Lung (tissue), 11 donors: ENCODE measurements at regions not wholly inside any gene's neighbourhood (a gene's known extent, or its start where the extent isn't known, plus 50 kb on each side); places are given as distances from the start of the nearest gene placed in this dataset.

Source experiments
- ATAC-seq: fragments of 200-7000 bp; cut with Tn5 transposase; one replicate; pipeline ENCODE4 v1.9.1; 2020; ENCODE audit warnings: moderate number of reproducible peaks; ENCODE audit not compliant: insufficient read depth, low FRiP score
- DNase-seq, 3 donors: peaks; one replicate each; pipeline ENCODE4 v3.0.0-alpha.2; 2013 to 2017
- H3K27ac ChIP-seq, 2 donors: one replicate each; pipeline ENCODE4 v1.5.1; 2013; ENCODE audit warnings: mild to moderate bottlenecking in 2 of 2, moderate library complexity in 2 of 2, control low read depth in 1 of 2, inconsistent platforms in 1 of 2, low read depth in 1 of 2, low read length in 1 of 2
- H3K27me3 ChIP-seq, 3 donors: one replicate each; pipeline ENCODE4 v1.5.1; 2013; ENCODE audit warnings: low read length in 2 of 3; ENCODE audit not compliant: control insufficient read depth in 3 of 3, insufficient read depth in 3 of 3
- H3K36me3 ChIP-seq, 4 donors: one replicate each; pipeline ENCODE4 v1.5.1; 2013; ENCODE audit warnings: low read length in 4 of 4, mild to moderate bottlenecking in 1 of 4, moderate library complexity in 1 of 4; ENCODE audit not compliant: control insufficient read depth in 4 of 4, insufficient read depth in 4 of 4
- H3K4me1 ChIP-seq, 5 donors: one replicate each; pipeline ENCODE4 v1.5.1; 2013; ENCODE audit warnings: low read length in 5 of 5, mild to moderate bottlenecking in 2 of 5, moderate library complexity in 1 of 5; ENCODE audit not compliant: control insufficient read depth in 5 of 5, insufficient read depth in 5 of 5
- H3K4me3 ChIP-seq: one replicate; pipeline ENCODE4 v1.5.1; 2013; ENCODE audit warnings: mild to moderate bottlenecking, control low read depth, moderate library complexity
- H3K9ac ChIP-seq, 2 donors: one replicate each; pipeline ENCODE4 v1.5.1; 2013; ENCODE audit warnings: low read length in 2 of 2, control low read depth in 1 of 2; ENCODE audit not compliant: insufficient read depth in 1 of 2
- H3K9me3 ChIP-seq, 4 donors: one replicate each; pipeline ENCODE4 v1.5.1; 2013; ENCODE audit warnings: low read length in 3 of 4, mild to moderate bottlenecking in 1 of 4, moderate library complexity in 1 of 4; ENCODE audit not compliant: control insufficient read depth in 4 of 4, insufficient read depth in 3 of 4
- WGBS, 2 donors: extraction: QIAGEN DNeasy Blood & Tissue Kit; methylation state at CpG; one replicate each; pipeline ENCODE4 v1.1.7; 2013; 5-methylcytosine and 5-hydroxymethylcytosine counted together
- TF ChIP-seq, protein P1 (sequence below): IDR thresholded peaks from 2 replicates; pipeline ENCODE4 v1.5.1; 2012; ENCODE audit warnings: mild to moderate bottlenecking; ENCODE audit errors: control extremely low read depth, extremely low read depth
- donor health status: control.
- donor health status: control.
- donor health status: Bipolar disorder and iron deficiency.
- donor health status: healthy.
- donor health status: DM: yes; HTN: yes; CAD: no.

GRCh38 chr14:94685681-94686485 lies 73.7 kb downstream of the SERPINA3 start:
- H3K27me3 ChIP-seq = no peaks in the 10 kb centered on the region
- ATAC-seq = no peak

DNA sequence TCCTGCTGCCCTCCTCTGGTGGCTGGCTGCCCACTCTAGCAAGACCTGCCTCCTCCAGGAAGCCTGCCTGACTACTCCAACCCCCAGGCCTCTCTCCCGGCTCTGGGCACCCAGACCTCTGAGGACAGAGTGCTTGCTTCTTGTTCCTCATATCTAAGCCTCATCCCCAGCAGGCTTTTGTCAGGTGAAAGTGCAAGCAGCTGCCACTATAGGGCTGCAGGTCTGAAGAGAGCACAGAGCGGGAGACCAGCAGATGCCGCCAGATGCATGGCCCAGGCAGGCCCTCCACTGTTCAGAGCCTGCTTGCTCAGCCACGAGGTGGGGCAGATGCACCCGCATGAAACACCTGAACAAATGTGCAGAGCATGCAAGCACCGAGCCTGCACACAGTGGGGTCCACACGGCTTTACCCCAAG lies 73.0 kb downstream of the SERPINA3 start:
- H3K27me3 ChIP-seq = no peaks in the 10 kb centered on the region
- no peak overlapping the region for H3K27ac ChIP-seq
- 77 to 81% methylated on average over 7 of the region's 7 CpGs for WGBS, 2 donors
- H3K9ac ChIP-seq = no peak overlapping the region
- H3K9me3 ChIP-seq = no peaks in the 10 kb centered on the region
- TF ChIP-seq, protein P1, sequence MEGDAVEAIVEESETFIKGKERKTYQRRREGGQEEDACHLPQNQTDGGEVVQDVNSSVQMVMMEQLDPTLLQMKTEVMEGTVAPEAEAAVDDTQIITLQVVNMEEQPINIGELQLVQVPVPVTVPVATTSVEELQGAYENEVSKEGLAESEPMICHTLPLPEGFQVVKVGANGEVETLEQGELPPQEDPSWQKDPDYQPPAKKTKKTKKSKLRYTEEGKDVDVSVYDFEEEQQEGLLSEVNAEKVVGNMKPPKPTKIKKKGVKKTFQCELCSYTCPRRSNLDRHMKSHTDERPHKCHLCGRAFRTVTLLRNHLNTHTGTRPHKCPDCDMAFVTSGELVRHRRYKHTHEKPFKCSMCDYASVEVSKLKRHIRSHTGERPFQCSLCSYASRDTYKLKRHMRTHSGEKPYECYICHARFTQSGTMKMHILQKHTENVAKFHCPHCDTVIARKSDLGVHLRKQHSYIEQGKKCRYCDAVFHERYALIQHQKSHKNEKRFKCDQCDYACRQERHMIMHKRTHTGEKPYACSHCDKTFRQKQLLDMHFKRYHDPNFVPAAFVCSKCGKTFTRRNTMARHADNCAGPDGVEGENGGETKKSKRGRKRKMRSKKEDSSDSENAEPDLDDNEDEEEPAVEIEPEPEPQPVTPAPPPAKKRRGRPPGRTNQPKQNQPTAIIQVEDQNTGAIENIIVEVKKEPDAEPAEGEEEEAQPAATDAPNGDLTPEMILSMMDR = no peak
- no peak overlapping the region for H3K4me3 ChIP-seq
- peaks cover 0 to 5% (median 0%) of the 10 kb centered on the region in 5 donors for H3K4me1 ChIP-seq
- DNase-seq = no peak
- H3K36me3 ChIP-seq = no peaks in the 10 kb centered on the region
- no peak for ATAC-seq

More at GRCh38 chr14:94685681-94686485, 73.7 kb downstream of the SERPINA3 start:
- no peak overlapping the region for H3K4me3 ChIP-seq
- no peak overlapping the region for H3K9ac ChIP-seq
- peaks cover 0 to 5% (median 0%) of the 10 kb centered on the region in 5 donors for H3K4me1 ChIP-seq
- no peak overlapping the region for H3K27ac ChIP-seq
- DNase-seq = no peak
- TF ChIP-seq, protein P1 = no peak
- H3K36me3 ChIP-seq = no peaks in the 10 kb centered on the region
- 83 to 86% methylated on average over 9 of the region's 9 CpGs for whole genome bisulfite sequencing, 2 donors
- no peaks in the 10 kb centered on the region for H3K9me3 ChIP-seq

- Histone ChIP-seq H3K9me3 (no peaks in the 10 kb centered on the region), H3K27ac (no peak overlapping the region), H3K9ac (no peak overlapping the region), H3K4me3 (no peak overlapping the region), H3K4me1 (peaks cover 0 to 7% (median 0%) of the 10 kb centered on the region in 5 donors), H3K36me3 (no peaks in the 10 kb centered on the region), H3K27me3 (no peaks in the 10 kb centered on the region)
- WGBS, 2 donors = 89 to 90% methylated on average over 5 of the region's 5 CpGs
- DNase-seq (no peak), ATAC-seq (no peak)
- TF ChIP-seq, protein P1 = no peak
Observed at GRCh38 chr14:94682736-94683135, 70.5 kb downstream of the SERPINA3 start.
